Smooth muscle cell (in vitro differentiated cells): ENCODE measurements at regions not wholly inside any gene's neighbourhood (a gene's known extent, or its start where the extent isn't known, plus 50 kb on each side); places are given as distances from the start of the nearest gene placed in this dataset.
A peak's percentile ranks its signal among the peaks of the same experiment; 100 is the strongest.

ENCODE experiments used
- DNase-seq: peaks from one replicate; lab custom pipeline; 2025; ENCODE audit not compliant: unreplicated experiment; lab: John Stamatoyannopoulos, UW
- H2AFZ ChIP-seq: fragments of 200-600 bp; sonication (generic); 2 replicates; pipeline ENCODE4 v1.6.0; 2016; ENCODE audit warnings: antibody characterized with exemption, low read depth, mild to moderate bottlenecking
- H3F3A ChIP-seq: fragments of 200-600 bp; sonication (generic); 2 replicates; pipeline ENCODE4 v1.6.0; 2017; ENCODE audit warnings: antibody characterized with exemption, low read depth
- H3K27ac ChIP-seq: fragments of 200-600 bp; sonication (generic); 2 replicates; pipeline ENCODE4 v1.5.1; 2016; ENCODE audit warnings: low read depth, mild to moderate bottlenecking
- H3K27me3 ChIP-seq: fragments of 200-600 bp; sonication (generic); 2 replicates; pipeline ENCODE4 v1.6.1; 2016; ENCODE audit warnings: low read depth, mild to moderate bottlenecking
- H3K36me3 ChIP-seq: fragments of 200-600 bp; sonication (generic); 2 replicates; pipeline ENCODE4 v1.5.1; 2016; ENCODE audit warnings: low read depth
- H3K4me1 ChIP-seq: fragments of 200-600 bp; sonication (generic); 2 replicates; pipeline ENCODE4 v1.5.1; 2016; ENCODE audit warnings: low read depth
- H3K4me2 ChIP-seq: fragments of 200-600 bp; sonication (generic); 2 replicates; pipeline ENCODE4 v1.6.0; 2016; ENCODE audit warnings: mild to moderate bottlenecking
- H3K4me3 ChIP-seq: fragments of 200-600 bp; sonication (generic); 2 replicates; pipeline ENCODE4 v1.5.1; 2016; ENCODE audit warnings: mild to moderate bottlenecking
- H3K79me2 ChIP-seq: fragments of 200-600 bp; sonication (generic); 2 replicates; pipeline ENCODE4 v1.6.0; 2016; ENCODE audit warnings: low read depth, mild to moderate bottlenecking
- H3K9ac ChIP-seq: fragments of 200-600 bp; sonication (generic); 2 replicates; pipeline ENCODE4 v1.6.0; 2016; ENCODE audit warnings: low read depth
- H3K9me3 ChIP-seq: fragments of 200-600 bp; sonication (generic); replicated peaks from 2 replicates; pipeline ENCODE4 v1.5.1; 2016; ENCODE audit warnings: low read depth
- H4K20me1 ChIP-seq: fragments of 200-600 bp; sonication (generic); 2 replicates; pipeline ENCODE4 v1.6.0; 2016; ENCODE audit warnings: low read depth
- WGBS: methylation state at CpG from one replicate; pipeline ENCODE4 v1.1.7; 2016; ENCODE audit warnings: low lambda C conversion rate; 5-methylcytosine and 5-hydroxymethylcytosine counted together
- TF ChIP-seq, protein P1 (sequence below): fragments of 200-600 bp; sonication (generic); IDR thresholded peaks from 2 replicates; pipeline ENCODE4 v1.5.1; 2017; ENCODE audit warnings: borderline replicate concordance, mild to moderate bottlenecking, antibody characterized with exemption; ENCODE audit not compliant: insufficient read depth, poor library complexity, severe bottlenecking

GRCh38 chr2:120679526-120679925, 56.1 kb upstream of the GLI2 start:
- H3K9ac ChIP-seq, result no peak overlapping the region
- H3K4me2 ChIP-seq, result no peak overlapping the region
- H3K36me3 ChIP-seq, result no peaks in the 10 kb centered on the region
- no peak for DNase-seq
- no peak overlapping the region for H3K4me3 ChIP-seq
- H3K9me3 ChIP-seq, result no peaks in the 10 kb centered on the region
- H4K20me1 ChIP-seq, result no peaks in the 10 kb centered on the region
- no peak overlapping the region for H2AFZ ChIP-seq
- TF ChIP-seq, protein P1, sequence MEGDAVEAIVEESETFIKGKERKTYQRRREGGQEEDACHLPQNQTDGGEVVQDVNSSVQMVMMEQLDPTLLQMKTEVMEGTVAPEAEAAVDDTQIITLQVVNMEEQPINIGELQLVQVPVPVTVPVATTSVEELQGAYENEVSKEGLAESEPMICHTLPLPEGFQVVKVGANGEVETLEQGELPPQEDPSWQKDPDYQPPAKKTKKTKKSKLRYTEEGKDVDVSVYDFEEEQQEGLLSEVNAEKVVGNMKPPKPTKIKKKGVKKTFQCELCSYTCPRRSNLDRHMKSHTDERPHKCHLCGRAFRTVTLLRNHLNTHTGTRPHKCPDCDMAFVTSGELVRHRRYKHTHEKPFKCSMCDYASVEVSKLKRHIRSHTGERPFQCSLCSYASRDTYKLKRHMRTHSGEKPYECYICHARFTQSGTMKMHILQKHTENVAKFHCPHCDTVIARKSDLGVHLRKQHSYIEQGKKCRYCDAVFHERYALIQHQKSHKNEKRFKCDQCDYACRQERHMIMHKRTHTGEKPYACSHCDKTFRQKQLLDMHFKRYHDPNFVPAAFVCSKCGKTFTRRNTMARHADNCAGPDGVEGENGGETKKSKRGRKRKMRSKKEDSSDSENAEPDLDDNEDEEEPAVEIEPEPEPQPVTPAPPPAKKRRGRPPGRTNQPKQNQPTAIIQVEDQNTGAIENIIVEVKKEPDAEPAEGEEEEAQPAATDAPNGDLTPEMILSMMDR, result no peak
- no peaks in the 10 kb centered on the region for H3K4me1 ChIP-seq
- H3K27ac ChIP-seq, result no peak overlapping the region
- 83% methylated on average over 9 of the region's 9 CpGs for WGBS
- H3K79me2 ChIP-seq, result no peaks in the 10 kb centered on the region
- H3F3A ChIP-seq, result no peaks in the 10 kb centered on the region
- H3K27me3 ChIP-seq, result peaks cover 14% of the 10 kb centered on the region

DNA sequence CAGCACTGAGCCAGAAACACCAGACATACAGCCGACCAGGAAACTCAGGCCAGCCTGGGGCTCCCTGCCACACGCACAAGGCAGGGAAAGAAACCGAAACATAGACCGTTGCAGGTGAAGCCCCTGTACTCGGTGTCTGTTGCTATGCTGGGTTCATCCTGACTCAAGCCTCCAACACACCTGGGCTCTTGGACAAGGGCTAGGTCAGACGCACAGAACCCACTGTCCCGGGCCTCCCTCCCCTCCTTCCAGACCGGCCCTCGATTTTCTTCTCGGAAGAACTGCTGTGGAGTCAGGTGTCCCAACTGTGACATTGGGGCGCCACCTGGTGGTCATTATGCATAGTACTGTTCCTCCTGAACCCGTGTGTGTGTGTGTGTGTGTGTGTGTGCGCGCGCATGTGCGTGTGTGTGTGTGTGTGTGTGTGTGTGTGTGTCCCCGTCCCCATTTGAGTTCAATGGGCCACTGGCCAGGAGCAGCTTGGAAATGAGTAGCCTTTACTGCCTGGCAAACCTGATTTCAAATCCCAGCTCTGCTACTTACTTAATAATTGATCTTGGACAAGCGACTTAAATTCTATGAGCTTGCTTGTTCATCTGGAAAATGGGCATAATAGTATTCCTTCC, 55.4 kb upstream of the GLI2 start:
- Histone ChIP-seq H3K4me2 (no peak overlapping the region), H3K9me3 (no peaks in the 10 kb centered on the region), H3K4me1 (no peaks in the 10 kb centered on the region), H2AFZ (no peak overlapping the region), H3K27me3 (peaks cover 14% of the 10 kb centered on the region), H3K79me2 (no peaks in the 10 kb centered on the region), H4K20me1 (no peaks in the 10 kb centered on the region), H3K27ac (no peak overlapping the region), H3K9ac (no peak overlapping the region), H3F3A (no peaks in the 10 kb centered on the region), H3K4me3 (no peak overlapping the region), H3K36me3 (no peaks in the 10 kb centered on the region)
- peak; percentile 55 for DNase-seq
- TF ChIP-seq, protein P1, result peak; percentile 58
- 26% methylated on average over 17 of the region's 18 CpGs for WGBS

GRCh38 chr2:120681181-120681580, 54.5 kb upstream of the GLI2 start:
- Histone ChIP-seq H3K4me3 (no peak overlapping the region), H3K27ac (no peak overlapping the region), H2AFZ (no peak overlapping the region), H3F3A (no peaks in the 10 kb centered on the region), H3K27me3 (peaks cover 11% of the 10 kb centered on the region), H3K4me1 (no peaks in the 10 kb centered on the region), H3K4me2 (no peak overlapping the region), H3K79me2 (no peaks in the 10 kb centered on the region), H3K36me3 (no peaks in the 10 kb centered on the region), H4K20me1 (no peaks in the 10 kb centered on the region), H3K9ac (no peak overlapping the region), H3K9me3 (no peaks in the 10 kb centered on the region)
- DNase-seq, result no peak
- TF ChIP-seq, protein P1, result no peak
- WGBS, result 70% methylated on average over 4 of the region's 4 CpGs

DNA sequence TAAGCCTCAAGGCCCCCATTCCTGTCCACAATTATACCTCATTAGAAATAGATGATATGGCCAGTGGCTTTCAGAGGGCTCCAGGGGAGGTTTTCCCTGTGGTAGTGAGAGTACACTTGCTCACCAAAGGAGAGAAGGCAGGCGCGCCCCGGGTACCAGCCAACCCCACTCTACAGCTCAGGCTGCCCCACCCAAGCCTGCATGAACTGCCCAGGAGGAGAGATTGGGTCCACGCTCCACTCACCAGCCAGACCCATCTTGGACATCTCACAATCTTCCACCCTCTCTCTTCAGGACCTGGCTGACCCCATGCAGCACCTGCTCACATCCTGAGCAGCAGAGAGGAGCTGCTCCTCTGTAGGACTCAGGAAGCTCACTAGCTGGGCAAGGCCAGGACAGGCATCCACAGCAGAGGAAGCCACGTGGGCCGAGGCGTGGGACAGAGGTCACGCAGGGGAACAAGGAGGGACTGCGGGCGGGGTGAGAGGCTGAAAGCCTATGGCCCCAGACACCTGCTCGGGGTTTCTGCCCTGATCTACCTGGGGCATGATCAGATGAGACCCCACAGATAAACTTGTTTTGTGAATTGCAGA, 53.9 kb upstream of the GLI2 start:
- WGBS, result 92% methylated on average over 11 of the region's 11 CpGs
- TF ChIP-seq, protein P1, result no peak
- no peak overlapping the region for H3K4me3 ChIP-seq
- no peaks in the 10 kb centered on the region for H3K36me3 ChIP-seq
- H3K27ac ChIP-seq, result no peak overlapping the region
- H3K27me3 ChIP-seq, result peaks cover 5% of the 10 kb centered on the region
- H3K4me2 ChIP-seq, result no peak overlapping the region
- H3F3A ChIP-seq, result no peaks in the 10 kb centered on the region
- H3K79me2 ChIP-seq, result no peaks in the 10 kb centered on the region
- no peaks in the 10 kb centered on the region for H4K20me1 ChIP-seq
- H3K4me1 ChIP-seq, result no peaks in the 10 kb centered on the region
- H3K9me3 ChIP-seq, result no peaks in the 10 kb centered on the region
- no peak for DNase-seq
- H3K9ac ChIP-seq, result no peak overlapping the region
- no peak overlapping the region for H2AFZ ChIP-seq
